ENCODE measurements at regions not wholly inside any gene's neighbourhood (a gene's known extent, or its start where the extent isn't known, plus 50 kb on each side); places are given as distances from the start of the nearest gene placed in this dataset.

DNA sequence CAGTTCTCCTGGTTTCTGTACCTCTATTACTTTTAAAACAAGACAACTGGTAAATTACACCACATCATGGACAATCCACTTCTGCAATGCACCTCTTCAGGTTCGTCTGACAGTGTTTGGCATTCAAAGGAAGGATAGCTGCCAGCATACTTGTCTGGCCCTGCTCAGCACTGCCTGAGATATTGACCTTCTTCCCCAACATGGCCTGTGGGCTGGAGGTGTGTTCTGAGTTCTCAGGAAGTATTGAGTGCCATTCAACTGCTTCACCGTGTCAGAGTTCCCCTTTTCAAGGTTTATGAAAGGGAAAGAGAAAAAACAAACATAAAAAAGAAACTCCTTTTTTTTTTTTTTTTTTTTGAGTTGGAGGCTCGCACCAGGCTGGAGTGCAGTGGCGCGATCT lies 267.9 kb upstream of the SASH1 start:
- H3K4me3 ChIP-seq (ENCODE audit: control insufficient read depth in 1 of 7, extremely low read depth in 1 of 7, insufficient read depth in 4 of 7, low read depth in 2 of 7, low read length in 6 of 7) = no peak overlapping the region
- no peak overlapping the region for H3K27ac ChIP-seq (ENCODE audit: insufficient read depth in 1 of 2, low read depth in 1 of 2, low read length in 2 of 2, poor library complexity in 1 of 2, severe bottlenecking in 2 of 2)
- 0% methylated on average over 1 of the region's 5 CpGs for WGBS (ENCODE audit: insufficient coverage)
- peak; percentile 2 to 42 (median 37) for DNase-seq
- POLR2A ChIA-PET = no interaction called here
- peaks cover 0 to 3% (median 0%) of the 10 kb centered on the region in 5 experiments for H3K9me3 ChIP-seq (ENCODE audit: control extremely low read depth in 1 of 5, control insufficient read depth in 4 of 5, insufficient read depth in 2 of 5, low read depth in 1 of 5, low read length in 4 of 5)
- H3K4me1 ChIP-seq (ENCODE audit: control extremely low read depth in 1 of 4, control insufficient read depth in 4 of 4, insufficient read depth in 4 of 4, low read length in 3 of 4) = peaks cover 0 to 3% (median 0%) of the 10 kb centered on the region in 4 experiments
- no peaks in the 10 kb centered on the region for H3K36me3 ChIP-seq (ENCODE audit: control insufficient read depth in 4 of 4, insufficient read depth in 4 of 4, low read length in 3 of 4)
- H3K27me3 ChIP-seq (replicated peaks in 2 of 5; ENCODE audit: control insufficient read depth in 4 of 5, insufficient read depth in 5 of 5, low read length in 4 of 5) = peaks cover 0 to 2% (median 0%) of the 10 kb centered on the region in 5 experiments
- CTCF ChIA-PET = no interaction called here

DNA sequence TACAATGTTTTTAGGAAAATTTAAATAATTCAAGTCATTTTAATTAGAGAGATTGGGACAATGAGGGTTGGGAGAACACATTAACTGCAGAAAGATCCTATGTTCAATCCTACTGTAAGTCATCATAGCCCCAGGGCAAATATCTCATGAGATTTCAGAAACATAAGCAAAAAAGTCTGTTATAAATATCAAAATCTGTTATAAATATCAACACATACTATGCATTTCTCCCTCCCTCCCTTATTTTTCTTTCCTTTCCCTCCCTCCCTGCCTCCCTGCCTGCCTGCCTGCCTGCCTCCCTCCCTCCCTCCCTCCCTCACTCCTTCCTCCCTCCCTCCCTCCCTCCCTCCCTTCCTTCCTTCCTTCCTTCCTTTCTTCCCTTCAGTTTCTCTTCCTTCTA lies 267.3 kb upstream of the SASH1 start:
- DNase-seq = no peak
- no peak overlapping the region for H3K27ac ChIP-seq (ENCODE audit: insufficient read depth in 1 of 2, low read depth in 1 of 2, low read length in 2 of 2, poor library complexity in 1 of 2, severe bottlenecking in 2 of 2)
- H3K36me3 ChIP-seq (ENCODE audit: control insufficient read depth in 4 of 4, insufficient read depth in 4 of 4, low read length in 3 of 4) = no peaks in the 10 kb centered on the region
- ChIA-PET POLR2A (no interaction called here), CTCF (no interaction called here)
- H3K4me3 ChIP-seq (ENCODE audit: control insufficient read depth in 1 of 7, extremely low read depth in 1 of 7, insufficient read depth in 4 of 7, low read depth in 2 of 7, low read length in 6 of 7) = no peak overlapping the region
- peaks cover 0 to 2% (median 0%) of the 10 kb centered on the region in 5 experiments for H3K27me3 ChIP-seq (replicated peaks in 2 of 5; ENCODE audit: control insufficient read depth in 4 of 5, insufficient read depth in 5 of 5, low read length in 4 of 5)
- peaks cover 0 to 3% (median 0%) of the 10 kb centered on the region in 5 experiments for H3K9me3 ChIP-seq (ENCODE audit: control extremely low read depth in 1 of 5, control insufficient read depth in 4 of 5, insufficient read depth in 2 of 5, low read depth in 1 of 5, low read length in 4 of 5)
- H3K4me1 ChIP-seq (ENCODE audit: control extremely low read depth in 1 of 4, control insufficient read depth in 4 of 4, insufficient read depth in 4 of 4, low read length in 3 of 4) = peaks cover 0 to 3% (median 0%) of the 10 kb centered on the region in 4 experiments

DNA sequence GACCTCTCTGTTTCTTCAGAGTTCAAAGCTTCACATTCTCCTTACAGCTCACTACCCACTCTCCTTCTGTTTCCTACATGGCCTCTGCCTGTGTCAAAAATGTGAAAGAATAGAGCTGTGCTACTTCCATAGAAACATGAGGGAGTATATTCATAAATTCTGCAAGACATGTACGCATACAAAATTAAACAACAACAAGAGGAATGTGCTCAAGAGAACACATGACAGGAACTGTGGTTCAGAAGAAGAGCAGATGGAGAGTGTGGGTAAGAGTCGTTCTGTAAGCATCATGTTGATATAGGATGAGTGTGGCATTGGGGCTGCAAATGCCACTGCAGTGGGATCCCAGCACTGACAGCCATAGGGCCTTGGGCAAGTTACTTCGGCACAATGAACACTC lies 266.6 kb upstream of the SASH1 start:
- 83% methylated on average over 1 of the region's 3 CpGs for WGBS (ENCODE audit: insufficient coverage)
- H3K4me1 ChIP-seq (ENCODE audit: control extremely low read depth in 1 of 4, control insufficient read depth in 4 of 4, insufficient read depth in 4 of 4, low read length in 3 of 4) = peaks cover 0 to 3% (median 0%) of the 10 kb centered on the region in 4 experiments
- POLR2A ChIA-PET = no interaction called here
- H3K9me3 ChIP-seq (ENCODE audit: control extremely low read depth in 1 of 5, control insufficient read depth in 4 of 5, insufficient read depth in 2 of 5, low read depth in 1 of 5, low read length in 4 of 5) = peaks cover 0 to 3% (median 0%) of the 10 kb centered on the region in 5 experiments
- H3K36me3 ChIP-seq (ENCODE audit: control insufficient read depth in 4 of 4, insufficient read depth in 4 of 4, low read length in 3 of 4) = no peaks in the 10 kb centered on the region
- CTCF ChIA-PET = no interaction called here
- H3K27ac ChIP-seq (ENCODE audit: insufficient read depth in 1 of 2, low read depth in 1 of 2, low read length in 2 of 2, poor library complexity in 1 of 2, severe bottlenecking in 2 of 2) = no peak overlapping the region
- peaks cover 0 to 2% (median 0%) of the 10 kb centered on the region in 5 experiments for H3K27me3 ChIP-seq (replicated peaks in 2 of 5; ENCODE audit: control insufficient read depth in 4 of 5, insufficient read depth in 5 of 5, low read length in 4 of 5)
- H3K4me3 ChIP-seq (ENCODE audit: control insufficient read depth in 1 of 7, extremely low read depth in 1 of 7, insufficient read depth in 4 of 7, low read depth in 2 of 7, low read length in 6 of 7) = no peak overlapping the region
- no peak for DNase-seq

DNA sequence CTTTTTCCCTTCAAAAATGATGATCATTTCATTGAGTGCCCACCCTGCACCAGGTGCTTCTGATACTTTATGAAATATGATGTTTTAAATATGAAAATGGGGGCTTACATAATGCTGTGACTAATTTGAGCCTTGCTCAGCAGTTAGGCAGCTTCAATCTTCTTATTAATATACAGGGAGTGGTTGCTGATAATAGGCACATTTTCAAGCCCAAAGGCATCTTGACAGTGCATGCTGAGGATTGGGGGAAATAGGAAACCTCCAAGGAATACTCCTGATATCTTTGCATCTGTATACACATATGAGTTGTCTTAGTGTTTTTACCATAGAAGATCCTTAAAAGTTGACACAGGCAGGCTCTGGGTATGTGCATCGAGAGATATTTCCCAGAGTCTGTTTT lies 262.3 kb upstream of the SASH1 start:
- no peak for DNase-seq
- Histone ChIP-seq H3K27me3 (replicated peaks in 2 of 5; ENCODE audit: control insufficient read depth in 4 of 5, insufficient read depth in 5 of 5, low read length in 4 of 5) (peaks cover 0 to 2% (median 0%) of the 10 kb centered on the region in 5 experiments), H3K9me3 (ENCODE audit: control extremely low read depth in 1 of 5, control insufficient read depth in 4 of 5, insufficient read depth in 2 of 5, low read depth in 1 of 5, low read length in 4 of 5) (no peaks in the 10 kb centered on the region), H3K27ac (ENCODE audit: insufficient read depth in 1 of 2, low read depth in 1 of 2, low read length in 2 of 2, poor library complexity in 1 of 2, severe bottlenecking in 2 of 2) (no peak overlapping the region), H3K4me3 (ENCODE audit: control insufficient read depth in 1 of 7, extremely low read depth in 1 of 7, insufficient read depth in 4 of 7, low read depth in 2 of 7, low read length in 6 of 7) (no peak overlapping the region), H3K36me3 (ENCODE audit: control insufficient read depth in 4 of 4, insufficient read depth in 4 of 4, low read length in 3 of 4) (no peaks in the 10 kb centered on the region), H3K4me1 (ENCODE audit: control extremely low read depth in 1 of 4, control insufficient read depth in 4 of 4, insufficient read depth in 4 of 4, low read length in 3 of 4) (no peaks in the 10 kb centered on the region)
- WGBS (ENCODE audit: insufficient coverage) = no CpG with 5 or more reads among the region's 1 CpG
- ChIA-PET POLR2A (no interaction called here), CTCF (no interaction called here)

DNA sequence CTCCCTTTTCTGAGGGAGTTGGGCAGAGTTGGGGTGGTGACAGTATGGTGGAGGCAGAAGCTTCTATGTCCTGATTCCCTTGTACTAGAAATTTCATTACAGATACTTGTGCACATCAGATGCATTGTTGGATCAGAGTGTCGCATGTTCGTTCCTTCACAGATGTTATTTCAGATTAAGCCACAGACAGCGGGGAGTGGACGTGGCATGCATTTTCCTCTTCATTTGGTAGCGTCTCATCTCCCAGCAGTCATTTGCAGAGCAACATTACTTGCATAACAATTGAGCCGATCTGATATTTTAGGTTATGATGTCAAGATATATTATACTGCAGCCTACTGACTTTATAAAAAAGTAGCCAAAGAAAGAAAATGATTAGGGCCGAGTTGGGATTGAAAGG lies 261.6 kb upstream of the SASH1 start:
- Histone ChIP-seq H3K27ac (ENCODE audit: insufficient read depth in 1 of 2, low read depth in 1 of 2, low read length in 2 of 2, poor library complexity in 1 of 2, severe bottlenecking in 2 of 2) (no peak overlapping the region), H3K9me3 (ENCODE audit: control extremely low read depth in 1 of 5, control insufficient read depth in 4 of 5, insufficient read depth in 2 of 5, low read depth in 1 of 5, low read length in 4 of 5) (no peaks in the 10 kb centered on the region), H3K36me3 (ENCODE audit: control insufficient read depth in 4 of 4, insufficient read depth in 4 of 4, low read length in 3 of 4) (no peaks in the 10 kb centered on the region), H3K27me3 (replicated peaks in 2 of 5; ENCODE audit: control insufficient read depth in 4 of 5, insufficient read depth in 5 of 5, low read length in 4 of 5) (peaks cover 0 to 2% (median 0%) of the 10 kb centered on the region in 5 experiments), H3K4me3 (ENCODE audit: control insufficient read depth in 1 of 7, extremely low read depth in 1 of 7, insufficient read depth in 4 of 7, low read depth in 2 of 7, low read length in 6 of 7) (no peak overlapping the region), H3K4me1 (ENCODE audit: control extremely low read depth in 1 of 4, control insufficient read depth in 4 of 4, insufficient read depth in 4 of 4, low read length in 3 of 4) (no peaks in the 10 kb centered on the region)
- 98% methylated on average over 6 of the region's 7 CpGs for WGBS (ENCODE audit: insufficient coverage)
- no peak for DNase-seq
- ChIA-PET CTCF (interaction anchor here (0.7 kb wide), 1 partner anchor 11 kb away, joined by 3 read pairs; no protein-coding TSS in a partner anchor), POLR2A (no interaction called here)

DNA sequence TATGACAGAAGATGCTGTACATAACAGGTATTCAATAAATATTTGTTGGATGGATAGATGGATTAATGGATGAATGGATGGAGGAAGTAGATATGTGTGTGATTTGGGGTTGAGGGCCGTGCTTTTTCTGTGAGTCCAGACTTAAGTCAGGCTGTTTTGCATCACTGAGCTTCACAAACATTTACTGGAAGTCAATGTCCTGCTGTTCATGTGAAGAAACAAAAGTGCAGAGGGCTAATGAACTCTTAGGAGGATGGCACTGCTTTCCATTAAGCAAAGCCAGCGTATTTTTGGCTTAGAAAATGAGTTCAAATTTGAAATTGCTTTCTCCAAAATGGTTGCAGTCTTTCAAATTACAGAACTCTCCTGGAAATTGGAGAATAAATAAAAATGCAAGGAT lies 260.6 kb upstream of the SASH1 start:
- Histone ChIP-seq H3K36me3 (ENCODE audit: control insufficient read depth in 4 of 4, insufficient read depth in 4 of 4, low read length in 3 of 4) (no peaks in the 10 kb centered on the region), H3K4me3 (ENCODE audit: control insufficient read depth in 1 of 7, extremely low read depth in 1 of 7, insufficient read depth in 4 of 7, low read depth in 2 of 7, low read length in 6 of 7) (no peak overlapping the region), H3K4me1 (ENCODE audit: control extremely low read depth in 1 of 4, control insufficient read depth in 4 of 4, insufficient read depth in 4 of 4, low read length in 3 of 4) (no peaks in the 10 kb centered on the region), H3K27me3 (replicated peaks in 2 of 5; ENCODE audit: control insufficient read depth in 4 of 5, insufficient read depth in 5 of 5, low read length in 4 of 5) (peaks cover 0 to 2% (median 0%) of the 10 kb centered on the region in 5 experiments), H3K9me3 (ENCODE audit: control extremely low read depth in 1 of 5, control insufficient read depth in 4 of 5, insufficient read depth in 2 of 5, low read depth in 1 of 5, low read length in 4 of 5) (no peaks in the 10 kb centered on the region), H3K27ac (ENCODE audit: insufficient read depth in 1 of 2, low read depth in 1 of 2, low read length in 2 of 2, poor library complexity in 1 of 2, severe bottlenecking in 2 of 2) (no peak overlapping the region)
- WGBS (ENCODE audit: insufficient coverage) = 0% methylated on average over 1 of the region's 2 CpGs
- CTCF ChIA-PET = interaction anchor here (0.7 kb wide), 1 partner anchor 10 kb away, joined by 3 read pairs; no protein-coding TSS in a partner anchor
- POLR2A ChIA-PET = no interaction called here
- DNase-seq = no peak

DNA sequence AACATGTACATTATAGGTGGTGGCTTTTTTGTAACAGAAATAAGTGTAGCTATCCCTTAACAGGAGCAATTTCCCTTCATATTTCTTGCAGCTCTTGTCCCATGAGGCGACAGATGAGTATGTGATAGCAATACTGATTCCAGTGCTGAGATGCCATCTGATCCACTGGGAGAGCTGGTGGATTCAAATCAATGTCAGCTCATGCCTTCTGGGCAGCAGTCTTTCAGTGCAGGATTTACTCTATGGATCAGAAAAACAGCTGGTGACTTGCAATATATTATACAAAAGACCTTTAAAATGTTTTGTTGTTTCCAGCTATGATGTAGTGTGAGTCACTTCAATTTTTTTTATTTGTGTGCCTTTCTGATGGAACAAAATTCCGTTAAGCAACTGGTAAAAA lies 259.9 kb upstream of the SASH1 start:
- CTCF ChIA-PET = no interaction called here
- WGBS (ENCODE audit: insufficient coverage) = 100% methylated on average over 2 of the region's 2 CpGs
- H3K4me3 ChIP-seq (ENCODE audit: control insufficient read depth in 1 of 7, extremely low read depth in 1 of 7, insufficient read depth in 4 of 7, low read depth in 2 of 7, low read length in 6 of 7) = no peak overlapping the region

More for the DNA sequence above, 259.9 kb upstream of the SASH1 start:
- Histone ChIP-seq H3K27ac (ENCODE audit: insufficient read depth in 1 of 2, low read depth in 1 of 2, low read length in 2 of 2, poor library complexity in 1 of 2, severe bottlenecking in 2 of 2) (no peak overlapping the region), H3K9me3 (ENCODE audit: control extremely low read depth in 1 of 5, control insufficient read depth in 4 of 5, insufficient read depth in 2 of 5, low read depth in 1 of 5, low read length in 4 of 5) (no peaks in the 10 kb centered on the region), H3K36me3 (ENCODE audit: control insufficient read depth in 4 of 4, insufficient read depth in 4 of 4, low read length in 3 of 4) (no peaks in the 10 kb centered on the region), H3K27me3 (replicated peaks in 2 of 5; ENCODE audit: control insufficient read depth in 4 of 5, insufficient read depth in 5 of 5, low read length in 4 of 5) (no peaks in the 10 kb centered on the region), H3K4me1 (ENCODE audit: control extremely low read depth in 1 of 4, control insufficient read depth in 4 of 4, insufficient read depth in 4 of 4, low read length in 3 of 4) (no peaks in the 10 kb centered on the region)
- DNase-seq = no peak
- POLR2A ChIA-PET = interaction anchor here (0.7 kb wide), 1 partner anchor 45 kb away, joined by 3 read pairs; no protein-coding TSS in a partner anchor

Data from common myeloid progenitor, CD34-positive (primary cell).